Liver (tissue), 8 donors: ENCODE measurements at regions not wholly inside any gene's neighbourhood (a gene's known extent, or its start where the extent isn't known, plus 50 kb on each side); places are given as distances from the start of the nearest gene placed in this dataset.

Experiments used
- DNase-seq: peaks from one replicate; pipeline ENCODE4 v3.0.0-alpha.2; 2017; ENCODE audit warnings: low spot score
- H3K27ac ChIP-seq, 2 donors: one replicate each; pipeline ENCODE4 v1.7.0; 2013; ENCODE audit warnings: inconsistent platforms in 2 of 2, low read length in 2 of 2, control low read depth in 1 of 2, low read depth in 1 of 2, mild to moderate bottlenecking in 1 of 2
- H3K27me3 ChIP-seq, 4 donors: one replicate each; pipeline versions ENCODE4 v1.6.1 to v1.7.0; 2013; ENCODE audit warnings: low read length in 3 of 4, inconsistent platforms in 1 of 4, mild to moderate bottlenecking in 1 of 4, moderate library complexity in 1 of 4; ENCODE audit not compliant: control insufficient read depth in 4 of 4, insufficient read depth in 4 of 4
- H3K36me3 ChIP-seq, 4 donors: one replicate each; pipeline versions ENCODE4 v1.6.1 to v1.7.0; 2013; ENCODE audit warnings: low read length in 3 of 4, mild to moderate bottlenecking in 3 of 4, low read depth in 1 of 4, moderate library complexity in 1 of 4; ENCODE audit not compliant: control insufficient read depth in 4 of 4, insufficient read depth in 3 of 4
- H3K4me1 ChIP-seq, 4 donors: one replicate each; pipeline versions ENCODE4 v1.6.1 to v1.7.0; 2013; ENCODE audit warnings: low read length in 3 of 4, mild to moderate bottlenecking in 3 of 4, moderate library complexity in 1 of 4; ENCODE audit not compliant: control insufficient read depth in 4 of 4, insufficient read depth in 4 of 4
- H3K4me3 ChIP-seq, 3 donors: one replicate each; pipeline versions ENCODE4 v1.6.1 to v1.7.0; 2013; ENCODE audit warnings: low read length in 3 of 3, control low read depth in 1 of 3, low read depth in 1 of 3, mild to moderate bottlenecking in 1 of 3
- H3K9ac ChIP-seq, 2 donors: one replicate each; pipeline ENCODE4 v1.7.0; 2013; ENCODE audit warnings: low read length in 2 of 2, mild to moderate bottlenecking in 2 of 2, moderate library complexity in 2 of 2, control low read depth in 1 of 2, low read depth in 1 of 2
- H3K9me3 ChIP-seq, 4 donors: one replicate each; pipeline versions ENCODE4 v1.6.1 to v1.7.0; 2013; ENCODE audit warnings: low read length in 3 of 4; ENCODE audit not compliant: control insufficient read depth in 4 of 4
- EGR1 ChIP-seq, 2 donors: IDR thresholded peaks; 2 replicates each; pipeline ENCODE4 v1.6.1; 2016 to 2018; ENCODE audit warnings: antibody characterized with exemption in 2 of 2, low read depth in 2 of 2
- FOXA1 ChIP-seq: IDR thresholded peaks from 2 replicates; pipeline ENCODE4 v1.6.1; 2016; ENCODE audit warnings: antibody characterized with exemption
- FOXA2 ChIP-seq: IDR thresholded peaks from 2 replicates; pipeline ENCODE4 v1.6.1; 2016; ENCODE audit warnings: antibody characterized with exemption
- GABPA ChIP-seq, 2 donors: IDR thresholded peaks in 1 of 2; conservative IDR thresholded peaks in 1 of 2; 2 replicates each; pipeline ENCODE4 v1.6.1; 2016; ENCODE audit warnings: antibody characterized with exemption in 2 of 2, mild to moderate bottlenecking in 1 of 2, moderate library complexity in 1 of 2
- HNF4A ChIP-seq, 2 donors: conservative IDR thresholded peaks; 2 replicates each; pipeline ENCODE4 v1.6.1; 2016; ENCODE audit warnings: antibody characterized with exemption in 2 of 2, mild to moderate bottlenecking in 2 of 2
- HNF4G ChIP-seq: IDR thresholded peaks from 2 replicates; pipeline ENCODE4 v1.6.1; 2016; ENCODE audit warnings: antibody characterized with exemption
- RAD21 ChIP-seq, 2 donors: IDR thresholded peaks; 2 replicates each; pipeline ENCODE4 v1.6.1; 2016; ENCODE audit warnings: antibody characterized with exemption in 2 of 2, mild to moderate bottlenecking in 2 of 2
- RXRA ChIP-seq, 2 donors: IDR thresholded peaks; 2 replicates each; pipeline ENCODE4 v1.6.1; 2017 to 2018; ENCODE audit warnings: antibody characterized with exemption in 2 of 2, mild to moderate bottlenecking in 1 of 2
- TAF1 ChIP-seq: conservative IDR thresholded peaks from 2 replicates; pipeline ENCODE4 v1.6.1; 2016; ENCODE audit warnings: antibody characterized with exemption, mild to moderate bottlenecking
- YY1 ChIP-seq: IDR thresholded peaks from 2 replicates; pipeline ENCODE4 v1.6.1; 2016; ENCODE audit warnings: antibody characterized with exemption, mild to moderate bottlenecking
- WGBS: extraction: QIAGEN DNeasy Blood & Tissue Kit; methylation state at CpG from one replicate; pipeline ENCODE4 v1.1.7; 2013; 5-methylcytosine and 5-hydroxymethylcytosine counted together
- TF ChIP-seq, protein P1 (sequence below): IDR thresholded peaks from 2 replicates; pipeline ENCODE4 v1.6.1; 2016; ENCODE audit warnings: antibody characterized with exemption
- TF ChIP-seq, protein P2 (sequence below): IDR thresholded peaks from 2 replicates; pipeline ENCODE4 v1.6.1; 2016; ENCODE audit warnings: antibody characterized with exemption, mild to moderate bottlenecking
- TF ChIP-seq, protein P3 (sequence below): fragments of 150-350 bp; IDR thresholded peaks from 2 replicates; pipeline ENCODE4 v1.5.1; 2017; ENCODE audit warnings: improper control_type of control experiment, low read depth, low read length; ENCODE audit not compliant: missing input control
- TF ChIP-seq, protein P4 (sequence below): IDR thresholded peaks from 2 replicates; pipeline ENCODE4 v1.6.1; 2016; ENCODE audit warnings: antibody characterized with exemption
- donor health status: healthy.
- donor health status: healthy.
- donor health status: healthy.
- donor health status: healthy.
- donor health status: healthy.

DNA sequence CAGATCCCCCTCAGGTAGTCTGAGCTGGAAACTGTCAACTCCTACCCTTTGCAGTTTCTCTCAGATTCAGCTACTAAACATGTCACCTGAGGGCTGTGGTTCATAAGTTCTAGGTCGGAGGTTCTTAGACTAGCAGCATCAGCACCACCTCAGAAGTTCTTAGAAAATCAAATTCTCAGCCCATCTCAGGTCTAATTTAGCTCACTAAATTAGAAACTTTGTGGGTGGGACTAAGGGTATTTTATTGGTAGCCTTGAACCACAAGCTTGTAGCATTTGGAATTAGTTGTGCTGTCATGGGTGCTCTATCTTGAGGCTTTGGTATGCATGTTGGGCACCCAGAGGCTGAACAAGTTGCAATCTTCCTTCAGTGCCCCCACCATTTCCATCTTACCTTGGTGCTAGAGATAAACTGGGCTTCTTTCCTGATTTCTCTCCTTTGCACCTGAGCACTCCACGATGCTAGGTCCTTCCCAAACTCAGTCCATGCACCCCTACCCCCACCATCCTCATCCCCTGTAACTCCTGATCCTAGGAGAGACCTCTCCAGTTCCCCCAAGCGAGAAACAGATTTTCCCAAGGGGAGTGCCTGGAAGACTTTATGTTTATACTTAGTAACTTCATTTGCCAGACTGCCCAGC is 54.2 kb downstream of the S1PR1 start:
- no peaks in the 10 kb centered on the region for H3K9me3 ChIP-seq
- no peaks in the 10 kb centered on the region for H3K27me3 ChIP-seq
- H3K4me3 ChIP-seq = no peak overlapping the region
- no peak overlapping the region for H3K9ac ChIP-seq
- H3K36me3 ChIP-seq = no peaks in the 10 kb centered on the region
- 73% methylated on average over 3 of the region's 3 CpGs for WGBS
- no peak for TF ChIP-seq HNF4A (conservative IDR thresholded peaks at IDR 0.05)
- no peak for TF ChIP-seq GABPA (IDR thresholded peaks at IDR 0.05 in 1 of 2, conservative IDR thresholded peaks at IDR 0.05 in 1 of 2)
- TF ChIP-seq RXRA (IDR thresholded peaks at IDR 0.05) = no peak
- TF ChIP-seq FOXA1 = no peak
- TF ChIP-seq, protein P1, sequence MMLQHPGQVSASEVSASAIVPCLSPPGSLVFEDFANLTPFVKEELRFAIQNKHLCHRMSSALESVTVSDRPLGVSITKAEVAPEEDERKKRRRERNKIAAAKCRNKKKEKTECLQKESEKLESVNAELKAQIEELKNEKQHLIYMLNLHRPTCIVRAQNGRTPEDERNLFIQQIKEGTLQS = no peak
- TF ChIP-seq RAD21 (IDR thresholded peaks at IDR 0.05) = no peak
- no peak for TF ChIP-seq TAF1
- TF ChIP-seq HNF4G = no peak
- TF ChIP-seq, protein P2, sequence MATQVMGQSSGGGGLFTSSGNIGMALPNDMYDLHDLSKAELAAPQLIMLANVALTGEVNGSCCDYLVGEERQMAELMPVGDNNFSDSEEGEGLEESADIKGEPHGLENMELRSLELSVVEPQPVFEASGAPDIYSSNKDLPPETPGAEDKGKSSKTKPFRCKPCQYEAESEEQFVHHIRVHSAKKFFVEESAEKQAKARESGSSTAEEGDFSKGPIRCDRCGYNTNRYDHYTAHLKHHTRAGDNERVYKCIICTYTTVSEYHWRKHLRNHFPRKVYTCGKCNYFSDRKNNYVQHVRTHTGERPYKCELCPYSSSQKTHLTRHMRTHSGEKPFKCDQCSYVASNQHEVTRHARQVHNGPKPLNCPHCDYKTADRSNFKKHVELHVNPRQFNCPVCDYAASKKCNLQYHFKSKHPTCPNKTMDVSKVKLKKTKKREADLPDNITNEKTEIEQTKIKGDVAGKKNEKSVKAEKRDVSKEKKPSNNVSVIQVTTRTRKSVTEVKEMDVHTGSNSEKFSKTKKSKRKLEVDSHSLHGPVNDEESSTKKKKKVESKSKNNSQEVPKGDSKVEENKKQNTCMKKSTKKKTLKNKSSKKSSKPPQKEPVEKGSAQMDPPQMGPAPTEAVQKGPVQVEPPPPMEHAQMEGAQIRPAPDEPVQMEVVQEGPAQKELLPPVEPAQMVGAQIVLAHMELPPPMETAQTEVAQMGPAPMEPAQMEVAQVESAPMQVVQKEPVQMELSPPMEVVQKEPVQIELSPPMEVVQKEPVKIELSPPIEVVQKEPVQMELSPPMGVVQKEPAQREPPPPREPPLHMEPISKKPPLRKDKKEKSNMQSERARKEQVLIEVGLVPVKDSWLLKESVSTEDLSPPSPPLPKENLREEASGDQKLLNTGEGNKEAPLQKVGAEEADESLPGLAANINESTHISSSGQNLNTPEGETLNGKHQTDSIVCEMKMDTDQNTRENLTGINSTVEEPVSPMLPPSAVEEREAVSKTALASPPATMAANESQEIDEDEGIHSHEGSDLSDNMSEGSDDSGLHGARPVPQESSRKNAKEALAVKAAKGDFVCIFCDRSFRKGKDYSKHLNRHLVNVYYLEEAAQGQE = no peak
- TF ChIP-seq EGR1 (IDR thresholded peaks at IDR 0.05; ENCODE audit: low read depth in 2 of 2) = no peak
- TF ChIP-seq, protein P3, sequence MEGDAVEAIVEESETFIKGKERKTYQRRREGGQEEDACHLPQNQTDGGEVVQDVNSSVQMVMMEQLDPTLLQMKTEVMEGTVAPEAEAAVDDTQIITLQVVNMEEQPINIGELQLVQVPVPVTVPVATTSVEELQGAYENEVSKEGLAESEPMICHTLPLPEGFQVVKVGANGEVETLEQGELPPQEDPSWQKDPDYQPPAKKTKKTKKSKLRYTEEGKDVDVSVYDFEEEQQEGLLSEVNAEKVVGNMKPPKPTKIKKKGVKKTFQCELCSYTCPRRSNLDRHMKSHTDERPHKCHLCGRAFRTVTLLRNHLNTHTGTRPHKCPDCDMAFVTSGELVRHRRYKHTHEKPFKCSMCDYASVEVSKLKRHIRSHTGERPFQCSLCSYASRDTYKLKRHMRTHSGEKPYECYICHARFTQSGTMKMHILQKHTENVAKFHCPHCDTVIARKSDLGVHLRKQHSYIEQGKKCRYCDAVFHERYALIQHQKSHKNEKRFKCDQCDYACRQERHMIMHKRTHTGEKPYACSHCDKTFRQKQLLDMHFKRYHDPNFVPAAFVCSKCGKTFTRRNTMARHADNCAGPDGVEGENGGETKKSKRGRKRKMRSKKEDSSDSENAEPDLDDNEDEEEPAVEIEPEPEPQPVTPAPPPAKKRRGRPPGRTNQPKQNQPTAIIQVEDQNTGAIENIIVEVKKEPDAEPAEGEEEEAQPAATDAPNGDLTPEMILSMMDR = no peak
- TF ChIP-seq YY1 = no peak
- TF ChIP-seq, protein P4, sequence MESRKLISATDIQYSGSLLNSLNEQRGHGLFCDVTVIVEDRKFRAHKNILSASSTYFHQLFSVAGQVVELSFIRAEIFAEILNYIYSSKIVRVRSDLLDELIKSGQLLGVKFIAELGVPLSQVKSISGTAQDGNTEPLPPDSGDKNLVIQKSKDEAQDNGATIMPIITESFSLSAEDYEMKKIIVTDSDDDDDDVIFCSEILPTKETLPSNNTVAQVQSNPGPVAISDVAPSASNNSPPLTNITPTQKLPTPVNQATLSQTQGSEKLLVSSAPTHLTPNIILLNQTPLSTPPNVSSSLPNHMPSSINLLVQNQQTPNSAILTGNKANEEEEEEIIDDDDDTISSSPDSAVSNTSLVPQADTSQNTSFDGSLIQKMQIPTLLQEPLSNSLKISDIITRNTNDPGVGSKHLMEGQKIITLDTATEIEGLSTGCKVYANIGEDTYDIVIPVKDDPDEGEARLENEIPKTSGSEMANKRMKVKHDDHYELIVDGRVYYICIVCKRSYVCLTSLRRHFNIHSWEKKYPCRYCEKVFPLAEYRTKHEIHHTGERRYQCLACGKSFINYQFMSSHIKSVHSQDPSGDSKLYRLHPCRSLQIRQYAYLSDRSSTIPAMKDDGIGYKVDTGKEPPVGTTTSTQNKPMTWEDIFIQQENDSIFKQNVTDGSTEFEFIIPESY = no peak
- no peak for TF ChIP-seq FOXA2
- H3K4me1 ChIP-seq = peaks cover 0 to 9% (median 1%) of the 10 kb centered on the region in 4 donors
- no peak for DNase-seq
- no peak overlapping the region for H3K27ac ChIP-seq
